ENCODE measurements at regions not wholly inside any gene's neighbourhood (a gene's known extent, or its start where the extent isn't known, plus 50 kb on each side); places are given as distances from the start of the nearest gene placed in this dataset.
"Not testable (repeated sequence)": the region's sequence is repeated elsewhere in the genome, so short reads cannot be mapped to it uniquely, and the experiment has no call there.

- no peak for DNase-seq (ENCODE audit: low read depth)
- no peak overlapping the region for H3K4me3 ChIP-seq (ENCODE audit: low read length)
- TF ChIP-seq CTCF (conservative IDR thresholded peaks at IDR 0.05; ENCODE audit: low read length), result no peak
Observed at GRCh38 chr3:150328654-150329040, 79.5 kb upstream of the TSC22D2 start.

- H3K4me3 ChIP-seq (ENCODE audit: low read length), result no peak overlapping the region
- DNase-seq (ENCODE audit: low read depth), result no peak
- no peak for TF ChIP-seq CTCF (conservative IDR thresholded peaks at IDR 0.05; ENCODE audit: low read length)
Observed at GRCh38 chr3:150327678-150328653, 80.1 kb upstream of the TSC22D2 start.

- no peak for TF ChIP-seq CTCF (conservative IDR thresholded peaks at IDR 0.05; ENCODE audit: low read length)
- no peak for DNase-seq (ENCODE audit: low read depth)
- H3K4me3 ChIP-seq (ENCODE audit: low read length), result no peak overlapping the region
Observed at GRCh38 chr3:150324788-150325187, 83.3 kb upstream of the TSC22D2 start.

- no peak overlapping the region for H3K4me3 ChIP-seq (ENCODE audit: low read length)
- no peak for TF ChIP-seq CTCF (conservative IDR thresholded peaks at IDR 0.05; ENCODE audit: low read length)
- DNase-seq (ENCODE audit: low read depth), result no peak
Observed at GRCh38 chr3:150324245-150324644, 83.9 kb upstream of the TSC22D2 start.

GRCh38 chr3:150323770-150324169 is 84.3 kb upstream of the TSC22D2 start:
- no peak for TF ChIP-seq CTCF (conservative IDR thresholded peaks at IDR 0.05; ENCODE audit: low read length)
- no peak overlapping the region for H3K4me3 ChIP-seq (ENCODE audit: low read length)
- DNase-seq (ENCODE audit: low read depth), result no peak

- not testable (repeated sequence) for DNase-seq (ENCODE audit: low read depth); H3K4me3 ChIP-seq (ENCODE audit: low read length)
Observed at GRCh38 chr3:150323091-150323490, 85.0 kb upstream of the TSC22D2 start.

- not testable (repeated sequence) for DNase-seq (ENCODE audit: low read depth); H3K4me3 ChIP-seq (ENCODE audit: low read length)
Observed at GRCh38 chr3:150320971-150321370, 87.1 kb upstream of the TSC22D2 start.

GRCh38 chr3:150319900-150320299 is 88.2 kb upstream of the TSC22D2 start:
- DNase-seq (ENCODE audit: low read depth), result peak; percentile 95
- no peak overlapping the region for H3K4me3 ChIP-seq (ENCODE audit: low read length)
- no peak for TF ChIP-seq CTCF (conservative IDR thresholded peaks at IDR 0.05; ENCODE audit: low read length)

Measured in AG10803 (cell line).